H1 (cell line): ENCODE measurements at regions not wholly inside any gene's neighbourhood (a gene's known extent, or its start where the extent isn't known, plus 50 kb on each side); places are given as distances from the start of the nearest gene placed in this dataset.

ENCODE experiments used
- CTCF ChIA-PET: fragments of 300-600 bp; sonication (Branson Sonifier 250); formaldehyde crosslinking; loops from one replicate; lab custom pipeline; 2021; ENCODE audit not compliant: partially characterized antibody; lab: Charles Lee
- POLR2A ChIA-PET: fragments of 300-600 bp; sonication (Branson Sonifier 250); formaldehyde crosslinking; loops from one replicate; lab custom pipeline; 2021; ENCODE audit warnings: inconsistent platforms; ENCODE audit not compliant: partially characterized antibody; lab: Charles Lee
- DNase-seq, 2 experiments: peaks; one replicate each; pipeline versions ENCODE4 v3.0.0 to v3.0.0-alpha.2; 2010 to 2022; ENCODE audit warnings: low spot score in 2 of 2, low read depth in 1 of 2, mixed read lengths in 1 of 2
- FAIRE-seq: peaks from 2 replicates; lab custom pipeline; 2011; peaks lifted over from hg19 to GRCh38; lab: Jason Lieb, UNC
- H2AFZ ChIP-seq: 2 replicates; pipeline ENCODE4 v1.8.1; 2012; ENCODE audit warnings: low read length, inconsistent platforms
- H2AK5ac ChIP-seq: 2 replicates; pipeline ENCODE4 v1.6.1; 2013; ENCODE audit warnings: low read depth, low read length
- H2BK120ac ChIP-seq: replicated peaks from 2 replicates; pipeline ENCODE3; 2013; ENCODE audit warnings: low read depth, low read length, inconsistent platforms
- H2BK12ac ChIP-seq: 2 replicates; pipeline ENCODE4 v1.6.1; 2013; ENCODE audit warnings: low read depth, low read length
- H2BK15ac ChIP-seq: 2 replicates; pipeline ENCODE4 v1.6.1; 2013; ENCODE audit warnings: low read length
- H2BK20ac ChIP-seq: 2 replicates; pipeline ENCODE4 v1.6.1; 2013; ENCODE audit warnings: low read length
- H2BK5ac ChIP-seq: 2 replicates; pipeline ENCODE4 v1.6.1; 2013; ENCODE audit warnings: low read depth, low read length
- H3K14ac ChIP-seq: 2 replicates; pipeline ENCODE4 v1.6.1; 2013; ENCODE audit warnings: inconsistent platforms; ENCODE audit not compliant: insufficient read length
- H3K18ac ChIP-seq: 2 replicates; pipeline ENCODE4 v1.6.1; 2013; ENCODE audit warnings: low read length; ENCODE audit errors: extremely low read depth
- H3K23ac ChIP-seq: 2 replicates; pipeline ENCODE4 v1.6.1; 2013; ENCODE audit warnings: inconsistent platforms; ENCODE audit not compliant: insufficient read length
- H3K23me2 ChIP-seq: 2 replicates; pipeline ENCODE4 v1.6.1; 2013; ENCODE audit warnings: low read depth, low read length
- H3K27ac ChIP-seq: 2 replicates; pipeline ENCODE4 v1.6.1; 2011; ENCODE audit warnings: low read depth, low read length, inconsistent platforms
- H3K27me3 ChIP-seq, 4 experiments: replicated peaks in 1 of 4; 1 replicate in 1 of 4; 2 replicates in 3 of 4; pipeline versions ENCODE4 v1.6.1 to v1.8.1; 2011 to 2013; ENCODE audit warnings: low read length in 3 of 4, mild to moderate bottlenecking in 3 of 4, inconsistent platforms in 2 of 4, mixed read lengths in 2 of 4, moderate library complexity in 1 of 4; ENCODE audit not compliant: control insufficient read depth in 3 of 4, insufficient read depth in 3 of 4; ENCODE audit errors: extremely low read depth in 1 of 4
- H3K36me3 ChIP-seq, 4 experiments: 2 replicates each; pipeline versions ENCODE4 v1.6.1 to v1.8.1; 2011 to 2013; ENCODE audit warnings: mild to moderate bottlenecking in 4 of 4, low read length in 3 of 4, moderate library complexity in 2 of 4, control low read depth in 1 of 4, inconsistent platforms in 1 of 4; ENCODE audit not compliant: insufficient read depth in 4 of 4, control insufficient read depth in 2 of 4
- H3K4ac ChIP-seq: replicated peaks from 2 replicates; pipeline ENCODE3; 2013; ENCODE audit warnings: low read length, low read depth, mixed read lengths, inconsistent platforms; ENCODE audit not compliant: insufficient read length
- H3K4me1 ChIP-seq, 4 experiments: replicated peaks in 1 of 4; 1 replicate in 1 of 4; 2 replicates in 3 of 4; pipeline versions ENCODE4 v1.6.1 to v1.8.1; 2011 to 2013; ENCODE audit warnings: low read length in 3 of 4, inconsistent platforms in 2 of 4, mixed read lengths in 1 of 4; ENCODE audit not compliant: insufficient read depth in 4 of 4, control insufficient read depth in 3 of 4
- H3K4me2 ChIP-seq, 2 experiments: 2 replicates each; pipeline versions ENCODE4 v1.6.1 to v1.8.1; 2011 to 2013; ENCODE audit warnings: low read depth in 2 of 2, low read length in 2 of 2, control low read depth in 1 of 2, inconsistent platforms in 1 of 2, mild to moderate bottlenecking in 1 of 2; ENCODE audit not compliant: insufficient read depth in 1 of 2
- H3K4me3 ChIP-seq, 4 experiments: fragments of 200-600, 300-600 bp in 1 of 4; sonication (generic), shearing (Covaris generic), sonication (Bioruptor Twin) in 1 of 4; 2 replicates each; pipeline versions ENCODE4 v1.5.1 to v1.8.1; 2011 to 2016; ENCODE audit warnings: low read length in 4 of 4, low read depth in 3 of 4, control low read depth in 2 of 4, inconsistent platforms in 2 of 4, mild to moderate bottlenecking in 2 of 4, mixed read lengths in 1 of 4, moderate library complexity in 1 of 4; ENCODE audit not compliant: insufficient read depth in 2 of 4; ENCODE audit errors: extremely low read depth in 1 of 4
- H3K56ac ChIP-seq: replicated peaks from 2 replicates; pipeline ENCODE3; 2013; ENCODE audit warnings: low read depth, mild to moderate bottlenecking, mixed read lengths, low read length, inconsistent platforms; ENCODE audit not compliant: insufficient read length
- H3K79me1 ChIP-seq: 2 replicates; pipeline ENCODE4 v1.6.1; 2013; ENCODE audit warnings: low read depth, low read length, control low read depth
- H3K79me2 ChIP-seq, 2 experiments: 2 replicates each; pipeline versions ENCODE4 v1.6.1 to v1.8.1; 2012 to 2013; ENCODE audit warnings: low read length in 2 of 2, mild to moderate bottlenecking in 2 of 2, inconsistent platforms in 1 of 2; ENCODE audit not compliant: insufficient read depth in 2 of 2, control insufficient read depth in 1 of 2
- H3K9ac ChIP-seq, 4 experiments: replicated peaks in 1 of 4; 1 replicate in 1 of 4; 2 replicates in 3 of 4; pipeline versions ENCODE4 v1.6.1 to v1.8.1; 2011 to 2013; ENCODE audit warnings: low read depth in 3 of 4, low read length in 3 of 4, control low read depth in 2 of 4, mild to moderate bottlenecking in 2 of 4, moderate library complexity in 2 of 4, inconsistent platforms in 1 of 4; ENCODE audit errors: extremely low read depth in 1 of 4
- H3K9me3 ChIP-seq, 2 experiments: 2 replicates each; pipeline versions ENCODE4 v1.6.1 to v1.8.1; 2012 to 2013; ENCODE audit warnings: mild to moderate bottlenecking in 2 of 2, moderate library complexity in 2 of 2, control low read depth in 1 of 2, inconsistent platforms in 1 of 2, low read depth in 1 of 2, low read length in 1 of 2, mixed read lengths in 1 of 2; ENCODE audit not compliant: insufficient read depth in 2 of 2
- H4K20me1 ChIP-seq, 2 experiments: replicated peaks in 1 of 2; 2 replicates each; pipeline versions ENCODE3 to v1.8.1; 2011 to 2013; ENCODE audit warnings: inconsistent platforms in 2 of 2, low read length in 2 of 2, mild to moderate bottlenecking in 1 of 2; ENCODE audit not compliant: insufficient read depth in 2 of 2, control insufficient read depth in 1 of 2
- H4K5ac ChIP-seq: 2 replicates; pipeline ENCODE4 v1.6.1; 2013; ENCODE audit warnings: low read length, low read depth, mixed read lengths, inconsistent platforms; ENCODE audit not compliant: insufficient read length
- H4K8ac ChIP-seq: 2 replicates; pipeline ENCODE4 v1.8.0; 2013; ENCODE audit warnings: mild to moderate bottlenecking, moderate library complexity, low read length, inconsistent platforms; ENCODE audit not compliant: insufficient read depth; ENCODE audit errors: extremely low read depth
- H4K91ac ChIP-seq: replicated peaks from 2 replicates; pipeline ENCODE3; 2013; ENCODE audit warnings: low read length, mixed read lengths, inconsistent platforms; ENCODE audit not compliant: insufficient read length
- KDM5A ChIP-seq: fragments of 200-600 bp; IDR thresholded peaks from 2 replicates; pipeline ENCODE4 v1.7.1; 2012; ENCODE audit warnings: mild to moderate bottlenecking, low read length, inconsistent platforms, mixed read lengths
- POLR2AphosphoS5 ChIP-seq: IDR thresholded peaks from 2 replicates; pipeline ENCODE4 v1.6.1; 2011; ENCODE audit warnings: low read depth, low read length
- RBBP5 ChIP-seq: IDR thresholded peaks from 2 replicates; pipeline ENCODE4 v1.7.1; 2012; ENCODE audit warnings: low read depth, mild to moderate bottlenecking, inconsistent platforms, low read length, moderate library complexity, borderline replicate concordance
- RFX5 ChIP-seq: IDR thresholded peaks from 2 replicates; pipeline ENCODE4 v1.6.1; 2011; ENCODE audit warnings: low read depth, low read length, improper control_type of control experiment, borderline replicate concordance
- SIN3A ChIP-seq, 2 experiments: IDR thresholded peaks in 1 of 2; conservative IDR thresholded peaks in 1 of 2; 2 replicates each; pipeline ENCODE4 v1.6.1; 2011 to 2012; ENCODE audit warnings: low read length in 2 of 2, improper control_type of control experiment in 1 of 2, low read depth in 1 of 2, mild to moderate bottlenecking in 1 of 2
- SUZ12 ChIP-seq: fragments of 200-600 bp; sonication (generic); IDR thresholded peaks from 2 replicates; pipeline ENCODE4 v1.6.1; 2012; ENCODE audit warnings: mild to moderate bottlenecking, inconsistent platforms, low read length, moderate library complexity, mixed read lengths
- TAF1 ChIP-seq: IDR thresholded peaks from 2 replicates; pipeline ENCODE4 v1.6.1; 2011; ENCODE audit warnings: mild to moderate bottlenecking, low read depth, low read length
- WGBS, 2 experiments: shearing (Covaris generic) in 1 of 2; methylation state at CpG; one replicate each; pipeline versions ENCODE4 v1.1.6 to v1.1.7; 2013 to 2015; ENCODE audit warnings: low lambda C conversion rate in 2 of 2, mixed read lengths in 2 of 2, inconsistent platforms in 1 of 2, low coverage in 1 of 2, missing lambda C conversion rate in 1 of 2; ENCODE audit not compliant: insufficient replicate concordance in 2 of 2, insufficient coverage in 1 of 2, insufficient read length in 1 of 2; ENCODE audit errors: extremely low coverage in 1 of 2, missing lambda C conversion rate in 1 of 2; 5-methylcytosine and 5-hydroxymethylcytosine counted together
- TF ChIP-seq, protein P1 (sequence below): IDR thresholded peaks from 2 replicates; pipeline ENCODE4 v1.6.1; 2012; ENCODE audit warnings: inconsistent platforms
- TF ChIP-seq, protein P2 (sequence below): IDR thresholded peaks from 2 replicates; pipeline ENCODE4 v1.6.1; 2011; ENCODE audit warnings: low read depth, mild to moderate bottlenecking, low read length; ENCODE audit not compliant: insufficient read depth

DNA sequence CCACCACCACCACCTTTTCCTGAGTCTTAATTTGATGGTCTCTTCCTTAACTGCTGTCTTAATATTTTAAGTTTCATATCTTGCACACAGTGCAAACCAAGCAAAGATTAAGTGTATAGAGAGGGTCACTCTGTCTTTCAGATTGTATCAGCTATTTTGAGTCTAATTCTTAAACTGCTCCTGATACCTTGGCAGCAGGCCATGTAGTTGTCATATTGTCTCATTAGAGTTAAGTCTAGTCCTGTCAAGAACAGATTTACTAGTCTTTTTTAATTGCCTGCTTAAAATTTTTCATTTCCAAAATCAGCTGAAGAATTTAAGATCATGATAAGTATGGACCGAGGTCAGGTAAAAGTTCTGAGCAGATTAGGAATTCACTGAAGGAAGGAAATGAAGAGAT, 51.5 kb downstream of the FHIP1A start:
- peaks cover 0 to 88% of the 10 kb centered on the region in 2 experiments; a peak in 3 of 4 replicates for H3K79me2 ChIP-seq

More for the DNA sequence above, 51.5 kb downstream of the FHIP1A start:
- Histone ChIP-seq H3K9me3 (no peaks in the 10 kb centered on the region), H2BK20ac (no peak overlapping the region), H2BK15ac (no peak overlapping the region), H3K18ac (no peak overlapping the region), H2AFZ (no peak overlapping the region), H2BK120ac (no peak overlapping the region), H3K14ac (no peak overlapping the region), H3K27ac (no peak overlapping the region), H2AK5ac (no peak overlapping the region), H3K79me1 (no peaks in the 10 kb centered on the region; the same call in 1 of the 2 replicates), H4K20me1 (peaks cover 0 to 3% of the 10 kb centered on the region in 2 experiments), H2BK5ac (no peak overlapping the region), H3K4me1 (peaks cover 0 to 8% (median 5%) of the 10 kb centered on the region in 4 experiments; a peak in 3 of 7 replicates), H3K36me3 (no peaks in the 10 kb centered on the region), H3K4me2 (no peak overlapping the region), H3K23ac (no peak overlapping the region), H3K27me3 (no peaks in the 10 kb centered on the region), H3K9ac (no peak overlapping the region), H4K5ac (no peak overlapping the region), H3K56ac (no peak overlapping the region), H4K8ac (no peak overlapping the region), H4K91ac (no peak overlapping the region), H3K4me3 (no peak overlapping the region), H3K23me2 (no peaks in the 10 kb centered on the region; the same call in 1 of the 2 replicates), H3K4ac (no peak overlapping the region), H2BK12ac (no peak overlapping the region)
- DNase-seq: no peak
- no peak for FAIRE-seq
- TF ChIP-seq SIN3A (conservative IDR thresholded peaks at IDR 0.05 in 1 of 2, IDR thresholded peaks at IDR 0.05 in 1 of 2; ENCODE audit: low read depth in 1 of 2, low read length in 2 of 2) (no peak), RFX5 (no peak), POLR2AphosphoS5 (no peak), RBBP5 (no peak), TAF1 (no peak), SUZ12 (no peak), KDM5A (no peak)
- TF ChIP-seq, protein P1, sequence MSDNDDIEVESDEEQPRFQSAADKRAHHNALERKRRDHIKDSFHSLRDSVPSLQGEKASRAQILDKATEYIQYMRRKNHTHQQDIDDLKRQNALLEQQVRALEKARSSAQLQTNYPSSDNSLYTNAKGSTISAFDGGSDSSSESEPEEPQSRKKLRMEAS: no peak
- TF ChIP-seq, protein P2, sequence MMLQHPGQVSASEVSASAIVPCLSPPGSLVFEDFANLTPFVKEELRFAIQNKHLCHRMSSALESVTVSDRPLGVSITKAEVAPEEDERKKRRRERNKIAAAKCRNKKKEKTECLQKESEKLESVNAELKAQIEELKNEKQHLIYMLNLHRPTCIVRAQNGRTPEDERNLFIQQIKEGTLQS: no peak
- POLR2A ChIA-PET: interaction anchor here (1.9 kb wide), 1 partner anchor 24 kb away, joined by 4 read pairs; no protein-coding TSS in a partner anchor
- CTCF ChIA-PET: interaction anchor here (0.7 to 1.1 kb wide), 4 partner anchors 10 to 117 kb away, joined by 3 to 4 read pairs (median 3); no protein-coding TSS in a partner anchor
- WGBS, 2 experiments: 87% methylated on average over 1 of the region's 1 CpG; no CpG with 5 or more reads in 1 of the 2 experiments
